Bronchial epithelial cell (primary cell): ENCODE measurements at regions not wholly inside any gene's neighbourhood (a gene's known extent, or its start where the extent isn't known, plus 50 kb on each side); places are given as distances from the start of the nearest gene placed in this dataset.

Experiments
- DNase-seq: peaks from one replicate; pipeline ENCODE4 v3.0.0-alpha.2; 2010; ENCODE audit warnings: low read depth
- FAIRE-seq: peaks from 2 replicates; lab custom pipeline; 2011; peaks lifted over from hg19 to GRCh38; lab: Jason Lieb, UNC
- H3K27me3 ChIP-seq: 2 replicates; pipeline ENCODE4 v1.5.1; 2011; ENCODE audit warnings: low read length; ENCODE audit not compliant: control insufficient read depth, insufficient read depth
- H3K36me3 ChIP-seq: 2 replicates; pipeline ENCODE4 v1.5.1; 2011; ENCODE audit warnings: low read length; ENCODE audit not compliant: control insufficient read depth, insufficient read depth
- H3K4me3 ChIP-seq: 2 replicates; pipeline ENCODE4 v1.5.1; 2011; ENCODE audit warnings: mild to moderate bottlenecking, low read depth, low read length, control low read depth
- TF ChIP-seq, protein P1 (sequence below): IDR thresholded peaks from 2 replicates; pipeline ENCODE4 v1.5.1; 2011; ENCODE audit warnings: mild to moderate bottlenecking, moderate library complexity, low read length, control low read depth, inconsistent platforms; ENCODE audit not compliant: insufficient read depth, severe bottlenecking

DNA sequence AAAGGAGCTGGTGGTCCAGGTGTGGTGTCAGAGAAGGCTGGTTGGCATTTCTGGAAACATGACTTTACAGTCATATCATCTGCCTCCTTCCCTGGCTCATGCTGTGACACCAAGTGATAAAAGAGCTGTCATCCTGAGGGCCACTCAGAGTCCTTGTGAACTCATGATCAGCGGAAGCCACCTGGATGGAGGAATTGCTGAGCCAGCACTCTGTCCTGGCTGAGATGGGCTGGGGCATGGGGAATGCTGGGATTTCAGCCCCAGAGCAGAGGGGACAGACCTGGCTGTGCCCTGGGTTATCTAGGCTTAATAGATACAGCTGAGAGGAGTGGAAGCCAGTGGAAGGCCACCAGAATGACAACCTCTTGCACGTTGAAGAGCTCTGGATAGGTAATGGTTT lies 214.3 kb downstream of the DHX35 start:
- DNase-seq (no peak), FAIRE-seq (peak; percentile 58)
- Histone ChIP-seq H3K27me3 (no peaks in the 10 kb centered on the region), H3K36me3 (no peaks in the 10 kb centered on the region), H3K4me3 (no peak overlapping the region)
- TF ChIP-seq, protein P1, sequence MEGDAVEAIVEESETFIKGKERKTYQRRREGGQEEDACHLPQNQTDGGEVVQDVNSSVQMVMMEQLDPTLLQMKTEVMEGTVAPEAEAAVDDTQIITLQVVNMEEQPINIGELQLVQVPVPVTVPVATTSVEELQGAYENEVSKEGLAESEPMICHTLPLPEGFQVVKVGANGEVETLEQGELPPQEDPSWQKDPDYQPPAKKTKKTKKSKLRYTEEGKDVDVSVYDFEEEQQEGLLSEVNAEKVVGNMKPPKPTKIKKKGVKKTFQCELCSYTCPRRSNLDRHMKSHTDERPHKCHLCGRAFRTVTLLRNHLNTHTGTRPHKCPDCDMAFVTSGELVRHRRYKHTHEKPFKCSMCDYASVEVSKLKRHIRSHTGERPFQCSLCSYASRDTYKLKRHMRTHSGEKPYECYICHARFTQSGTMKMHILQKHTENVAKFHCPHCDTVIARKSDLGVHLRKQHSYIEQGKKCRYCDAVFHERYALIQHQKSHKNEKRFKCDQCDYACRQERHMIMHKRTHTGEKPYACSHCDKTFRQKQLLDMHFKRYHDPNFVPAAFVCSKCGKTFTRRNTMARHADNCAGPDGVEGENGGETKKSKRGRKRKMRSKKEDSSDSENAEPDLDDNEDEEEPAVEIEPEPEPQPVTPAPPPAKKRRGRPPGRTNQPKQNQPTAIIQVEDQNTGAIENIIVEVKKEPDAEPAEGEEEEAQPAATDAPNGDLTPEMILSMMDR, result no peak

DNA sequence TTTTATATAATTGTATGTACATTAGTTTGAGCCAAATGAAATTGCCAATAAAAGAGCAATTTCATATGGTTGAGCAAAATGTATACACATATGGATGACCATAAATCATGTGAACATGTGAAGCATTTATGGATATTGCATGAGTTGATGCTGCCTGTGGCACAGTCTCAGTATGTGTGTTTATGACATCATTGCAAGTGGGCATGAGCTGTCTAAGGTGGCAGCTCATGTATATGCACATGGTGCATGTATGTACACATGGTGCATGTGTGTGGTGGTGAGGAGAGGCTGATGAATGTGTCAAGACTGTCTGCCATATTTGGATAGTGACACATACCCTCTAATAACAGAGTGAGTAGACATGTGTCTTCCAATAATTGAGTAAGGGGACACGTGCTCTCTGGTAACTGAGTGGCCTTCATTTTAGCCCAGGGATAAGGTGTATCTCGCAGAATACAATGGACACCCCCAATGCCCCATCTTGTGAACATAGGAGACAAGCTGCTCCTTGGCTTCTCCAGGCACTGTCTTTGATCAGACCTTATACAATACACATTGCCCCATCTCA lies 208.8 kb downstream of the DHX35 start:
- Histone ChIP-seq H3K36me3 (no peaks in the 10 kb centered on the region), H3K27me3 (no peaks in the 10 kb centered on the region), H3K4me3 (no peak overlapping the region)
- TF ChIP-seq, protein P1, result no peak
- DNase-seq, result no peak
- FAIRE-seq, result no peak

DNA sequence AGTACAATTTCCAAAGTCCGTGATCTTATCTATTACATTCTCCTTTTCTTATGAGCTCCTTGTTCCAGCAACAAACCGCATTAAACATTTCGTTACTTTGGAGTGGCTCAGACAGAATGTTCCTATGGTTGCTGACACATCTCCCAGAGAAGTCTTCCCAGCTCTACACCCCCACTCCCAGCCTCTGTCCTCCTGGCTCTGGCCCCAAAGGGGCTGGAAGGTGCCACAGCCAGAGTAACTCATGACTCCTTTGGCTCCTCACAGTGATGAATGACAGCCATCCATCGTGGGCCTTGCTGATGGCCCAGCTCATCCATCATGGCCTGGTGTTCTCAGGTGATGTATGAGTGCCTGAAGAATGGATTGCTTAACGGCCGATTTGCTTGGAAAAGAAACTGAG lies 203.0 kb downstream of the DHX35 start:
- FAIRE-seq (no peak), DNase-seq (no peak)
- TF ChIP-seq, protein P1, result no peak
- Histone ChIP-seq H3K4me3 (no peak overlapping the region), H3K27me3 (no peaks in the 10 kb centered on the region), H3K36me3 (no peaks in the 10 kb centered on the region)

DNA sequence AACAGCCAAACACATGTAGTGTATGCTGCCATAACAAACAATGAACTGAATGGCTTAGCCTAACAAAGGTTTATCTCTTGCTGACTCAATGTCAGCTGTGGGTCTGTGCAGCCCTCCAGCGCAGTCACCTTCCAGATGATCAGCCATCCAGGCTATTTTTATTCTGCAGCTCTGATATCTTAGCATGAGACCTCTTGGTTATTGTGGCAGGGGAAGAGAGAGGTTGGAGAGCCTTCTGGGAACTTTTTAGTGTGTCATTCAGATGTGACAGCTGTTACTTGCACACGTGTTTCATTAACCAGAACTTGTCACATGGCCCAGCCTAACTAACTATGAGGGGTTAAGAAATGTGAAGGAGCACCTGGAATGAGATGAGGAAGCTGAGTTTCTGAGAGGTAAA lies 202.5 kb downstream of the DHX35 start:
- FAIRE-seq (no peak), DNase-seq (no peak)
- Histone ChIP-seq H3K36me3 (no peaks in the 10 kb centered on the region), H3K27me3 (no peaks in the 10 kb centered on the region), H3K4me3 (no peak overlapping the region)
- TF ChIP-seq, protein P1, result no peak

DNA sequence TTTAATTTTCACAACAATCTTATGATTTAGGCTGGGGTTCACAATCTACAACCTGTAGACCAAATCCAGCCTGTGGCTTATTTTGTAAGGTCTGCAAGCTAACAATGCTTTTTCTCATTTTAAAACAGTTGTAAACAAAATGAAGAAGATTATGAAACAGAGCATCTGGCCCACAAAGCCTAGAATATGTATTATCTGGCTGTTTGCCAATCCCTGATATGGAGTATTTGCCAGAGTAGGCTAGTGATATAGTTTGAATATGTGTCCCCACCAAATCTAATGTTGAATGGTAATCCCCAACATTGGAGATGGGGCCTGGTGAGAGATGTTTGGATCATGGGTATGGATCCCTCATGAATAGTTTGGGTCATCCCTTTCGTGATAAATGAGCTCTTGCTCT lies 201.8 kb downstream of the DHX35 start:
- Histone ChIP-seq H3K36me3 (no peaks in the 10 kb centered on the region), H3K27me3 (no peaks in the 10 kb centered on the region), H3K4me3 (no peak overlapping the region)
- DNase-seq, result no peak
- FAIRE-seq, result no peak
- TF ChIP-seq, protein P1, result no peak

DNA sequence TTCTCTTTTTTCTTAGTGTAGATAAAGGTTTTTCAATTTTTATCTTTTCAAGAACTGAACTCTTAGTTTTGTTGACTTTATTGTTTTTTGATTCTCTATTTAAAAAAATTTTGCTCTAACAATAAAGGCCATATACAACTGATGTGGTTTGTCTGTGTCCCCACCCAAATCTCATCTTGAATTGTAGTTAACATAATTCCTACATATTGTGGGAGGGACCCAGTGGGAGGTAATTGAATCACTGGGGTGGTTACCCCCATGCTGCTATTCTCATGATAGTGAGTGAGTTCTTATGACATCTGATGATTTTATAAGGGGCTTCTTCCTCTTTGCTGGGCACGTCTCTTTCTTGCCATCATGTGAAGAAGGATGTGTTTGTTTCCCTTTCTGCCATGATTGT lies 199.8 kb downstream of the DHX35 start:
- FAIRE-seq (no peak), DNase-seq (no peak)
- no peaks in the 10 kb centered on the region for H3K36me3 ChIP-seq
- H3K4me3 ChIP-seq, result no peak overlapping the region
- TF ChIP-seq, protein P1, result no peak
- no peaks in the 10 kb centered on the region for H3K27me3 ChIP-seq
